ENCODE measurements at regions not wholly inside any gene's neighbourhood (a gene's known extent, or its start where the extent isn't known, plus 50 kb on each side); places are given as distances from the start of the nearest gene placed in this dataset.
A peak's percentile ranks its signal among the peaks of the same experiment; 100 is the strongest.

DNA sequence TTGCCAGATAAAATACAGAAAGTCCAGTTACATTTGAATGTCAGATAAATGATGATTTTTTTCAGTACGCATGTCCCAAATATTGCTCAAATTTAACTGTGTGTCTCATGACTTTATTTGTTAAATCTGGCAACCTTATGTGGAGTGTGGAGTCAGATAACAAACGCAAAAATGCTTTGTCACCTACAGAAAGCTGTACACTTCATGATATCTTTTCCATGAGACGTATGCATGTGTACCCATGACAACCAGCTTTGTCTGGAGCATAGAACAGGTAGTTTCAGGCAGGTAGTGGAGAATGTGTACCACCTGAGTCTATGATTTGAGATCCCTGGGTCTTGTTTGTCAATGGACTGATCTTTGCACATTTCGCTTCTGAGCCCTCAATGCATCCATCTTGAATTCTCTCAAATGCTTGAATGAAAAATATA is 105.5 kb upstream of the CPEB4 start:
- Histone ChIP-seq H3K4me3 (no peak overlapping the region), H3K9ac (ENCODE audit: insufficient read depth in 1 of 2, low read length in 2 of 2) (no peak overlapping the region), H3K27ac (ENCODE audit: low read depth in 1 of 2, low read length in 1 of 2) (peak overlapping the region in 1 of 2 donors; percentile 71), H3K36me3 (ENCODE audit: control insufficient read depth in 4 of 4, insufficient read depth in 4 of 4, low read length in 4 of 4) (no peaks in the 10 kb centered on the region), H3K27me3 (ENCODE audit: control insufficient read depth in 3 of 3, insufficient read depth in 3 of 3, low read length in 2 of 3) (no peaks in the 10 kb centered on the region), H3K4me1 (ENCODE audit: control insufficient read depth in 5 of 5, insufficient read depth in 5 of 5, low read length in 5 of 5) (peaks cover 0 to 11% (median 3%) of the 10 kb centered on the region in 5 donors), H3K9me3 (ENCODE audit: control insufficient read depth in 4 of 4, insufficient read depth in 3 of 4, low read length in 3 of 4) (no peaks in the 10 kb centered on the region)
- TF ChIP-seq, protein P1, sequence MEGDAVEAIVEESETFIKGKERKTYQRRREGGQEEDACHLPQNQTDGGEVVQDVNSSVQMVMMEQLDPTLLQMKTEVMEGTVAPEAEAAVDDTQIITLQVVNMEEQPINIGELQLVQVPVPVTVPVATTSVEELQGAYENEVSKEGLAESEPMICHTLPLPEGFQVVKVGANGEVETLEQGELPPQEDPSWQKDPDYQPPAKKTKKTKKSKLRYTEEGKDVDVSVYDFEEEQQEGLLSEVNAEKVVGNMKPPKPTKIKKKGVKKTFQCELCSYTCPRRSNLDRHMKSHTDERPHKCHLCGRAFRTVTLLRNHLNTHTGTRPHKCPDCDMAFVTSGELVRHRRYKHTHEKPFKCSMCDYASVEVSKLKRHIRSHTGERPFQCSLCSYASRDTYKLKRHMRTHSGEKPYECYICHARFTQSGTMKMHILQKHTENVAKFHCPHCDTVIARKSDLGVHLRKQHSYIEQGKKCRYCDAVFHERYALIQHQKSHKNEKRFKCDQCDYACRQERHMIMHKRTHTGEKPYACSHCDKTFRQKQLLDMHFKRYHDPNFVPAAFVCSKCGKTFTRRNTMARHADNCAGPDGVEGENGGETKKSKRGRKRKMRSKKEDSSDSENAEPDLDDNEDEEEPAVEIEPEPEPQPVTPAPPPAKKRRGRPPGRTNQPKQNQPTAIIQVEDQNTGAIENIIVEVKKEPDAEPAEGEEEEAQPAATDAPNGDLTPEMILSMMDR (IDR thresholded peaks at IDR 0.05; ENCODE audit: control extremely low read depth, extremely low read depth) = no peak
- DNase-seq = no peak
- no peak for ATAC-seq (ENCODE audit: insufficient read depth, low FRiP score)
- 81 to 88% methylated on average over 4 of the region's 4 CpGs for WGBS, 2 donors

DNA sequence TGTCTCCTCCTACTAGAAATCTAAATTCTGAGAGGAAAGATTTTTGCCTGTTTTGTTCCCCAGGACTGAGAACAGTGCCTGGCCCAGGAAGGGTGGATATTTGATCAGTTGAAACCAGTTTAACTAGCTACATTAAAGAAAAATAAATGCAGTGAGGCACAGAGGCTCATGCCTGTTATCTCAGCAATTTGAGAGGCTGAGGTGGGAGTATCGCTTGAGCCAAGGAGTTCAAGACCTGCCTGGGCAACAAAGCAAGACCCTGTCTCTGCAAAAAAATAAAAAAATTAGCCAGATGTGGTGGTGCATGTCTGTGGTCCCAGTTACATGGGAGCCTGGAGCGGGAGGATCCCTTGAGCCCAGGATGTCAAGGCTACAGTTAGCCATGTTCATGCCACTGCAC is 104.8 kb upstream of the CPEB4 start:
- peaks cover 0 to 11% (median 3%) of the 10 kb centered on the region in 5 donors for H3K4me1 ChIP-seq (ENCODE audit: control insufficient read depth in 5 of 5, insufficient read depth in 5 of 5, low read length in 5 of 5)
- H3K36me3 ChIP-seq (ENCODE audit: control insufficient read depth in 4 of 4, insufficient read depth in 4 of 4, low read length in 4 of 4) = no peaks in the 10 kb centered on the region
- DNase-seq = no peak
- ATAC-seq (ENCODE audit: insufficient read depth, low FRiP score) = no peak
- H3K27ac ChIP-seq (ENCODE audit: low read depth in 1 of 2, low read length in 1 of 2) = no peak overlapping the region
- no peak overlapping the region for H3K4me3 ChIP-seq
- H3K9me3 ChIP-seq (ENCODE audit: control insufficient read depth in 4 of 4, insufficient read depth in 3 of 4, low read length in 3 of 4) = no peaks in the 10 kb centered on the region
- TF ChIP-seq, protein P1 (IDR thresholded peaks at IDR 0.05; ENCODE audit: control extremely low read depth, extremely low read depth) = no peak
- no peaks in the 10 kb centered on the region for H3K27me3 ChIP-seq (ENCODE audit: control insufficient read depth in 3 of 3, insufficient read depth in 3 of 3, low read length in 2 of 3)
- no peak overlapping the region for H3K9ac ChIP-seq (ENCODE audit: insufficient read depth in 1 of 2, low read length in 2 of 2)
- 91 to 98% methylated on average over 2 of the region's 2 CpGs for WGBS, 2 donors

DNA sequence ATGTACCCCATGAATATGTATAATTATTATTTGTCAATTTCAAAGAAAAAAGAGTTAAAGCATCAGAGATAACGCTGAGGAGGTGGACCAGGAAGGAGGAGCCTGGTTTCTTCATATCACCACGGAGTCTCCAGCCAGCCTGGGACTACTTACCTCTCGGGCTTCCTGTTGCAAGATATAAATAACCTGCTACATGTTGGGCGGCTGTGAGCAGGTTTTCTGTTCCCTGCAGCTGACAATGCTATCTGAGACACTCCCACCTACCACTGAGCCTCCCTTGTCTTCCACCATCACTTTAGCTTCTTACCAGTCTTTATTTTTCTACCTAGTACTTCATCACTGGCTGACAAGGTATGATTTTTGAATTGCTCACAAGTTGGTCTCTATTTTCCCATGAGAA is 102.7 kb upstream of the CPEB4 start:
- Histone ChIP-seq H3K27ac (ENCODE audit: low read depth in 1 of 2, low read length in 1 of 2) (no peak overlapping the region), H3K36me3 (ENCODE audit: control insufficient read depth in 4 of 4, insufficient read depth in 4 of 4, low read length in 4 of 4) (no peaks in the 10 kb centered on the region), H3K4me3 (no peak overlapping the region), H3K9me3 (ENCODE audit: control insufficient read depth in 4 of 4, insufficient read depth in 3 of 4, low read length in 3 of 4) (no peaks in the 10 kb centered on the region), H3K27me3 (ENCODE audit: control insufficient read depth in 3 of 3, insufficient read depth in 3 of 3, low read length in 2 of 3) (no peaks in the 10 kb centered on the region), H3K4me1 (ENCODE audit: control insufficient read depth in 5 of 5, insufficient read depth in 5 of 5, low read length in 5 of 5) (peaks cover 0 to 8% (median 3%) of the 10 kb centered on the region in 5 donors), H3K9ac (ENCODE audit: insufficient read depth in 1 of 2, low read length in 2 of 2) (no peak overlapping the region)
- TF ChIP-seq, protein P1 (IDR thresholded peaks at IDR 0.05; ENCODE audit: control extremely low read depth, extremely low read depth) = no peak
- ATAC-seq (ENCODE audit: insufficient read depth, low FRiP score) = no peak
- 70 to 72% methylated on average over 4 of the region's 4 CpGs for WGBS, 2 donors
- no peak for DNase-seq

DNA sequence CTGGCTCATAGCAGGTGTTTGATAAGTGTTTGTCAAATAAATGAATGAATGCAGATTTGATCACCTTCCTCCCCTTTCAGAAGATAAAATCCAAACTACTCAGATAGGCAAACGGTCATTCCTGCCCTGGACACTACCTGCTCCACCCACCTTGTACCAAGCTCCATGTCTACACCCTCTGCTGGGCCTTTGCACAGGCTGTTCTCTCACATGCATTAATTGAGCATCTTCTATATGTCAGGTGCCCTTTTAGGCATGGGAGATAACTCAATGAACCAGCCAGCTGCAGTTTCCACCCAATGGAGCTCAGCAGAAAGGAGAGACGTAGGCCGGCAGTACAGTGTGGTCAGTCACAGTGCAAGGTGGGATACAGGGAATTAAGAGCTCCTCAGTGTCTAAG is 102.3 kb upstream of the CPEB4 start:
- Histone ChIP-seq H3K27ac (ENCODE audit: low read depth in 1 of 2, low read length in 1 of 2) (no peak overlapping the region), H3K9me3 (ENCODE audit: control insufficient read depth in 4 of 4, insufficient read depth in 3 of 4, low read length in 3 of 4) (no peaks in the 10 kb centered on the region), H3K4me1 (ENCODE audit: control insufficient read depth in 5 of 5, insufficient read depth in 5 of 5, low read length in 5 of 5) (peaks cover 0 to 7% (median 3%) of the 10 kb centered on the region in 5 donors), H3K4me3 (no peak overlapping the region), H3K9ac (ENCODE audit: insufficient read depth in 1 of 2, low read length in 2 of 2) (no peak overlapping the region), H3K36me3 (ENCODE audit: control insufficient read depth in 4 of 4, insufficient read depth in 4 of 4, low read length in 4 of 4) (no peaks in the 10 kb centered on the region), H3K27me3 (ENCODE audit: control insufficient read depth in 3 of 3, insufficient read depth in 3 of 3, low read length in 2 of 3) (no peaks in the 10 kb centered on the region)
- 91 to 94% methylated on average over 3 of the region's 3 CpGs for WGBS, 2 donors
- TF ChIP-seq, protein P1 (IDR thresholded peaks at IDR 0.05; ENCODE audit: control extremely low read depth, extremely low read depth) = no peak
- ATAC-seq (ENCODE audit: insufficient read depth, low FRiP score) = no peak
- no peak for DNase-seq

Measured in lung (tissue), 11 donors.